Upper lobe of left lung (tissue), 6 donors: ENCODE measurements at regions not wholly inside any gene's neighbourhood (a gene's known extent, or its start where the extent isn't known, plus 50 kb on each side); places are given as distances from the start of the nearest gene placed in this dataset.
A peak's percentile ranks its signal among the peaks of the same experiment; 100 is the strongest.

Experiments
- ATAC-seq, 2 donors: fragments of 200-7000 bp; cut with Tn5 transposase; one replicate each; pipeline ENCODE4 v1.9.1; 2022; ENCODE audit warnings: mild to moderate bottlenecking in 2 of 2, moderate library complexity in 2 of 2; ENCODE audit not compliant: low FRiP score in 2 of 2
- DNase-seq, 2 donors: peaks; one replicate each; pipeline ENCODE4 v3.0.0-alpha.2; 2019 to 2020
- H3K27ac ChIP-seq, 4 donors: fragments of 200-600 bp; sonication (generic); one replicate each; pipeline ENCODE4 v1.5.1; 2016 to 2019
- H3K27me3 ChIP-seq, 4 donors: fragments of 200-600 bp; sonication (generic); one replicate each; pipeline ENCODE4 v1.5.1; 2017 to 2019
- H3K36me3 ChIP-seq, 4 donors: fragments of 200-600 bp; sonication (generic); one replicate each; pipeline ENCODE4 v1.5.1; 2016 to 2019
- H3K4me1 ChIP-seq, 4 donors: fragments of 200-600 bp; sonication (generic); one replicate each; pipeline ENCODE4 v1.5.1; 2018 to 2019
- H3K4me3 ChIP-seq, 4 donors: fragments of 200-600 bp; sonication (generic); one replicate each; pipeline ENCODE4 v1.5.1; 2017 to 2019; ENCODE audit warnings: mild to moderate bottlenecking in 2 of 4, moderate library complexity in 1 of 4
- H3K9me3 ChIP-seq, 4 donors: fragments of 200-600 bp; sonication (generic); one replicate each; pipeline ENCODE4 v1.5.1; 2018 to 2019
- EP300 ChIP-seq, 4 donors: sonication (generic); formaldehyde crosslinking; IDR thresholded peaks; one replicate each; pipeline ENCODE4 v1.5.1; 2017; ENCODE audit warnings: antibody characterized with exemption in 4 of 4, control low read depth in 2 of 4
- POLR2A ChIP-seq, 4 donors: fragments of 450-650 bp; IDR thresholded peaks; one replicate each; pipeline ENCODE4 v1.5.1; 2016 to 2017; ENCODE audit warnings: antibody characterized with exemption in 4 of 4, mild to moderate bottlenecking in 2 of 4
- POLR2AphosphoS5 ChIP-seq, 2 donors: sonication (generic); formaldehyde crosslinking; IDR thresholded peaks; one replicate each; pipeline ENCODE4 v1.5.1; 2017; ENCODE audit warnings: antibody characterized with exemption in 2 of 2
- WGBS, 2 donors: methylation state at CpG; one replicate each; pipeline ENCODE4 v1.1.5; 2017 to 2018; 5-methylcytosine and 5-hydroxymethylcytosine counted together
- TF ChIP-seq, protein P1 (sequence below), 6 experiments: fragments of 450-650 bp in 4 of 6; fragments of 200-600 bp in 2 of 6; sonication (generic) in 2 of 6; IDR thresholded peaks; one replicate each; pipeline ENCODE4 v1.5.1; 2016 to 2019; ENCODE audit warnings: antibody characterized with exemption in 6 of 6
- donor health status: DM: no; HTN: no; CAD: no; lungs with moderate emphysema.
- donor health status: DM: no; HTN: yes; CAD: no; lungs with severe emphysema.

GRCh38 chr1:78222960-78223358 lies 177.2 kb downstream of the GIPC2 start:
- ATAC-seq (no peak), DNase-seq (no peak)
- Histone ChIP-seq H3K27me3 (no peaks in the 10 kb centered on the region), H3K4me1 (no peaks in the 10 kb centered on the region), H3K27ac (peak overlapping the region in 2 of 4 donors; percentile 54 to 55), H3K36me3 (no peaks in the 10 kb centered on the region), H3K4me3 (no peak overlapping the region), H3K9me3 (peaks cover 0 to 9% (median 3%) of the 10 kb centered on the region in 4 donors)
- TF ChIP-seq POLR2A (IDR thresholded peaks at IDR 0.05) (no peak), POLR2AphosphoS5 (IDR thresholded peaks at IDR 0.05) (no peak), EP300 (IDR thresholded peaks at IDR 0.05) (no peak)
- TF ChIP-seq, protein P1, sequence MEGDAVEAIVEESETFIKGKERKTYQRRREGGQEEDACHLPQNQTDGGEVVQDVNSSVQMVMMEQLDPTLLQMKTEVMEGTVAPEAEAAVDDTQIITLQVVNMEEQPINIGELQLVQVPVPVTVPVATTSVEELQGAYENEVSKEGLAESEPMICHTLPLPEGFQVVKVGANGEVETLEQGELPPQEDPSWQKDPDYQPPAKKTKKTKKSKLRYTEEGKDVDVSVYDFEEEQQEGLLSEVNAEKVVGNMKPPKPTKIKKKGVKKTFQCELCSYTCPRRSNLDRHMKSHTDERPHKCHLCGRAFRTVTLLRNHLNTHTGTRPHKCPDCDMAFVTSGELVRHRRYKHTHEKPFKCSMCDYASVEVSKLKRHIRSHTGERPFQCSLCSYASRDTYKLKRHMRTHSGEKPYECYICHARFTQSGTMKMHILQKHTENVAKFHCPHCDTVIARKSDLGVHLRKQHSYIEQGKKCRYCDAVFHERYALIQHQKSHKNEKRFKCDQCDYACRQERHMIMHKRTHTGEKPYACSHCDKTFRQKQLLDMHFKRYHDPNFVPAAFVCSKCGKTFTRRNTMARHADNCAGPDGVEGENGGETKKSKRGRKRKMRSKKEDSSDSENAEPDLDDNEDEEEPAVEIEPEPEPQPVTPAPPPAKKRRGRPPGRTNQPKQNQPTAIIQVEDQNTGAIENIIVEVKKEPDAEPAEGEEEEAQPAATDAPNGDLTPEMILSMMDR (IDR thresholded peaks at IDR 0.05) = no peak

GRCh38 chr1:78223417-78224215 lies 177.8 kb downstream of the GIPC2 start:
- H3K4me3 ChIP-seq = no peak overlapping the region
- peak in 1 of 4 donors; percentile 30 for TF ChIP-seq EP300 (IDR thresholded peaks at IDR 0.05)
- no peak for TF ChIP-seq POLR2A (IDR thresholded peaks at IDR 0.05)
- DNase-seq = peak in 1 of 2 donors; percentile 57
- ATAC-seq = peak; percentile 37 to 70
- WGBS, 2 donors = 63 to 68% methylated on average over 6 of the region's 6 CpGs
- peak overlapping the region in 2 of 4 donors; percentile 54 to 55 for H3K27ac ChIP-seq
- no peaks in the 10 kb centered on the region for H3K27me3 ChIP-seq
- H3K36me3 ChIP-seq = no peaks in the 10 kb centered on the region
- peaks cover 0 to 9% (median 3%) of the 10 kb centered on the region in 4 donors for H3K9me3 ChIP-seq
- H3K4me1 ChIP-seq = no peaks in the 10 kb centered on the region

DNA sequence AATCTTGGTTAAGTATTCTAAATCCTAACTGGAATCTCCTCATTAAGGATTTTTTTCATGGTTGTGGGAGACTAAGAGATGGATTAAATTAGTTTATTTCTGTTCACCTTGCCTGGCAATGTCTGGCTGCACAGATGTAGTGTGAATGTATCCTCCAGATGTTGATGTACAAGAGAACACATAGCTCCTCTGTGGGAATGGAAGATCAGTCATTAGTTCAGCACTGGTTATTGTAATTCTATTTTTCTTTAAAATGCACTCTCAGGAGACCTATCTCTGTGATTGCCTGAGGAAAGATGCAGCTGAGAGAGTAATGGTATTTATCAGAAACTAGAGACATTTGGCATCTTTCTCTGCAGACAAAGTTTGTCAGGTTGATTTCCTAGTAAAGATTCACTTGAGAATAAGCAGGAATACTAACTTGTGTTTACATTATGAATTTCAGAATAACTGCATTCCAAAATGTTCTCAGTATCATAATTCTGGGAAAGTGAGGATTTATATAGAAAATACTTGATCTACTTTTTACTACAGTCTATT lies 178.6 kb downstream of the GIPC2 start:
- Histone ChIP-seq H3K9me3 (peaks cover 0 to 6% (median 3%) of the 10 kb centered on the region in 4 donors), H3K27ac (no peak overlapping the region), H3K27me3 (no peaks in the 10 kb centered on the region), H3K4me1 (no peaks in the 10 kb centered on the region), H3K4me3 (no peak overlapping the region), H3K36me3 (no peaks in the 10 kb centered on the region)
- no peak for TF ChIP-seq EP300 (IDR thresholded peaks at IDR 0.05)
- TF ChIP-seq, protein P1 (IDR thresholded peaks at IDR 0.05) = no peak
- no peak for TF ChIP-seq POLR2AphosphoS5 (IDR thresholded peaks at IDR 0.05)
- no peak for TF ChIP-seq POLR2A (IDR thresholded peaks at IDR 0.05)
- DNase-seq (no peak), ATAC-seq (no peak)

- H3K27ac ChIP-seq = no peak overlapping the region
Observed at GRCh38 chr1:78224861-78225552, 179.2 kb downstream of the GIPC2 start.

GRCh38 chr1:78226784-78227183 lies 181.0 kb downstream of the GIPC2 start:
- TF ChIP-seq, protein P1 (IDR thresholded peaks at IDR 0.05) = no peak
- TF ChIP-seq EP300 (IDR thresholded peaks at IDR 0.05) (no peak), POLR2AphosphoS5 (IDR thresholded peaks at IDR 0.05) (no peak), POLR2A (IDR thresholded peaks at IDR 0.05) (no peak)
- no peak for DNase-seq
- Histone ChIP-seq H3K36me3 (no peaks in the 10 kb centered on the region), H3K27me3 (no peaks in the 10 kb centered on the region), H3K27ac (no peak overlapping the region), H3K4me3 (no peak overlapping the region), H3K4me1 (no peaks in the 10 kb centered on the region), H3K9me3 (peaks cover 0 to 6% (median 0%) of the 10 kb centered on the region in 4 donors)
- peak in 1 of 2 donors; percentile 66 for ATAC-seq
- 88 to 90% methylated on average over 3 of the region's 3 CpGs for WGBS, 2 donors

More at GRCh38 chr1:78224861-78225552, 179.2 kb downstream of the GIPC2 start:
- no peaks in the 10 kb centered on the region for H3K4me1 ChIP-seq
- H3K9me3 ChIP-seq = peaks cover 0 to 6% (median 0%) of the 10 kb centered on the region in 4 donors
- no peak for DNase-seq
- 68 to 76% methylated on average over 3 of the region's 3 CpGs for WGBS, 2 donors
- TF ChIP-seq, protein P1 (IDR thresholded peaks at IDR 0.05) = no peak
- H3K4me3 ChIP-seq = no peak overlapping the region
- no peaks in the 10 kb centered on the region for H3K27me3 ChIP-seq
- ATAC-seq = no peak
- no peaks in the 10 kb centered on the region for H3K36me3 ChIP-seq
